Progenitor cell of endocrine pancreas (in vitro differentiated cells): ENCODE measurements at regions not wholly inside any gene's neighbourhood (a gene's known extent, or its start where the extent isn't known, plus 50 kb on each side); places are given as distances from the start of the nearest gene placed in this dataset.
"Not testable (repeated sequence)": the region's sequence is repeated elsewhere in the genome, so short reads cannot be mapped to it uniquely, and the experiment has no call there.

Experiments used
- DNase-seq: peaks from one replicate; pipeline ENCODE4 v3.0.0; 2021; ENCODE audit warnings: low spot score; ENCODE audit not compliant: unreplicated experiment
- H3K27ac Mint-ChIP-seq: 2 replicates; pipeline ENCODE4 v1.8.0; 2021; ENCODE audit warnings: mild to moderate bottlenecking, moderate library complexity, mixed read lengths
- H3K27me3 Mint-ChIP-seq: 2 replicates; pipeline ENCODE4 v1.8.0; 2021; ENCODE audit warnings: mixed read lengths
- H3K36me3 Mint-ChIP-seq: 2 replicates; pipeline ENCODE4 v1.8.0; 2022; ENCODE audit warnings: mixed read lengths; ENCODE audit not compliant: insufficient read depth
- H3K4me1 Mint-ChIP-seq: 2 replicates; pipeline ENCODE4 v1.8.0; 2021; ENCODE audit warnings: low read depth, mixed read lengths
- H3K4me3 Mint-ChIP-seq: 2 replicates; pipeline ENCODE4 v1.8.0; 2021; ENCODE audit warnings: low read depth, mild to moderate bottlenecking, moderate library complexity, mixed read lengths
- H3K9me3 Mint-ChIP-seq: 2 replicates; pipeline ENCODE4 v1.8.0; 2021; ENCODE audit warnings: low read depth, mixed read lengths
- TF ChIP-seq, protein P1 (sequence below): fragments of 200-600 bp; sonication (generic); IDR thresholded peaks from one replicate; pipeline ENCODE4 v1.5.0; 2021; ENCODE audit warnings: antibody characterized with exemption, mild to moderate bottlenecking; ENCODE audit not compliant: unreplicated experiment

GRCh38 chr1:60657926-60658325 lies 424.4 kb upstream of the NFIA start:
- Mint-ChIP-seq H3K4me3 (no peak overlapping the region), H3K4me1 (no peaks in the 10 kb centered on the region), H3K36me3 (no peaks in the 10 kb centered on the region), H3K9me3 (no peaks in the 10 kb centered on the region), H3K27ac (no peak overlapping the region), H3K27me3 (no peaks in the 10 kb centered on the region)
- TF ChIP-seq, protein P1, sequence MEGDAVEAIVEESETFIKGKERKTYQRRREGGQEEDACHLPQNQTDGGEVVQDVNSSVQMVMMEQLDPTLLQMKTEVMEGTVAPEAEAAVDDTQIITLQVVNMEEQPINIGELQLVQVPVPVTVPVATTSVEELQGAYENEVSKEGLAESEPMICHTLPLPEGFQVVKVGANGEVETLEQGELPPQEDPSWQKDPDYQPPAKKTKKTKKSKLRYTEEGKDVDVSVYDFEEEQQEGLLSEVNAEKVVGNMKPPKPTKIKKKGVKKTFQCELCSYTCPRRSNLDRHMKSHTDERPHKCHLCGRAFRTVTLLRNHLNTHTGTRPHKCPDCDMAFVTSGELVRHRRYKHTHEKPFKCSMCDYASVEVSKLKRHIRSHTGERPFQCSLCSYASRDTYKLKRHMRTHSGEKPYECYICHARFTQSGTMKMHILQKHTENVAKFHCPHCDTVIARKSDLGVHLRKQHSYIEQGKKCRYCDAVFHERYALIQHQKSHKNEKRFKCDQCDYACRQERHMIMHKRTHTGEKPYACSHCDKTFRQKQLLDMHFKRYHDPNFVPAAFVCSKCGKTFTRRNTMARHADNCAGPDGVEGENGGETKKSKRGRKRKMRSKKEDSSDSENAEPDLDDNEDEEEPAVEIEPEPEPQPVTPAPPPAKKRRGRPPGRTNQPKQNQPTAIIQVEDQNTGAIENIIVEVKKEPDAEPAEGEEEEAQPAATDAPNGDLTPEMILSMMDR, result no peak
- DNase-seq, result no peak

GRCh38 chr1:60655679-60656355 lies 426.5 kb upstream of the NFIA start:
- Mint-ChIP-seq H3K4me1 (no peaks in the 10 kb centered on the region), H3K27me3 (no peaks in the 10 kb centered on the region), H3K36me3 (no peaks in the 10 kb centered on the region), H3K27ac (no peak overlapping the region), H3K4me3 (no peak overlapping the region), H3K9me3 (no peaks in the 10 kb centered on the region)
- DNase-seq, result no peak
- TF ChIP-seq, protein P1, result no peak

GRCh38 chr1:60640033-60640551 lies 442.3 kb upstream of the NFIA start:
- H3K36me3 Mint-ChIP-seq, H3K9me3 Mint-ChIP-seq, H3K4me1 Mint-ChIP-seq, DNase-seq, H3K27me3 Mint-ChIP-seq, H3K27ac Mint-ChIP-seq: not testable (repeated sequence)
- peak overlapping the region; percentile 50 for H3K4me3 Mint-ChIP-seq

DNA sequence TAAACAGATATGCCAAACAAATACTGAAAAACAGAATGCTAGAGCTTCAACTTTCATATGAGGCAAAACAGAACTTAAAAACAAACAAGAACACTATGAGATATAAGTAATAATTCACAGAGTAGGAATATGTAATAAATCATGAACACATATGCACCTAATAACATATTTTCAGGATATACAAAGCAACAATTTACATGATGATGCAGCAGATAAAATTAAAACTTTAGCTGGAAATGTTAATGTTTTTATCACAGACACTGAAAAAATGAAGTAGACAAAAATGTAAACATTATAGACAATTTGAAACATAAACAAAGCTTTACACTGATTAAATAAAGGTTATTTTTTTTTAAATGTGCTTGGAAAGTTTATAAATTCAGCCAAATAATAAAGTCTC lies 443.1 kb upstream of the NFIA start:
- H3K27me3 Mint-ChIP-seq, result no peaks in the 10 kb centered on the region
- H3K4me3 Mint-ChIP-seq, result no peak overlapping the region
- H3K9me3 Mint-ChIP-seq, result no peaks in the 10 kb centered on the region
- no peaks in the 10 kb centered on the region for H3K4me1 Mint-ChIP-seq
- H3K36me3 Mint-ChIP-seq, result no peaks in the 10 kb centered on the region
- H3K27ac Mint-ChIP-seq, result no peak overlapping the region
- TF ChIP-seq, protein P1, result no peak
- DNase-seq, result no peak

DNA sequence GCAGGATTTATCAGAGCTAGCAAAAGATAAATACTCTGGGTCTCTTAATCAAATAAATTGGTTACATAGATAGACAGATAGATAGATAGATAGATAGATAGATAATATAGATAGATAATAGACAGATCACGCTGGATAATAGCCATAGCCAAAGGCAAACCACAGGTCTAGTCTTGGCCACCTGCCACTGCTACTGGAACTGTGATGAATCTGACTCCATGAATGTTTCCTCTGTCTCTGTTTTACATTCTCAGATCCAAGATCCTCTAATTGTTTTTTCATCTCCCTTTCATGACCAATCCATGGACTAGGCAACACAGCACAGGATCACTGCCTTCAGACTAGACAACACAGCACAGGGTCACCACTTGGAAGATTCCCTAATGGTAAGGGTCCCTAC lies 444.7 kb upstream of the NFIA start:
- Mint-ChIP-seq H3K27me3 (no peaks in the 10 kb centered on the region), H3K27ac (no peak overlapping the region), H3K4me3 (no peak overlapping the region), H3K36me3 (no peaks in the 10 kb centered on the region), H3K4me1 (no peaks in the 10 kb centered on the region), H3K9me3 (no peaks in the 10 kb centered on the region)
- DNase-seq, result no peak
- TF ChIP-seq, protein P1, result no peak

DNA sequence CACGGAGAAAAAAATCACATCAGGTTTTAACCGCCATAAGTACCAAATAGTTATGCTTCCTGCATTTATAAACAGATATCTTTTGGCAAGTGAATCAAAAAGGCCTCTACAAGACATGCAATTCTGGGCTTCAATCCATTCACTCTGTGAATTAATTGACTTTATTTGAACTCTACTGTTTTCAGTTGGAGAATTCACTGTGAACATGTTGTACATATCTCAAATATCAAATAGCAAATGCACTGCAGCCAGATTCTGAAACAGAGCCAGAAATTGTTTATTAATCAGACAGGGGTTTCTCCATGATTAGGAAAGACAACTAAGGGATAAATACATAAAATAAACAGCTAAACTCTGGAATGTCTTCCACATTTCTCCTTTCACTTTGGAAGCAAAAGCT lies 445.4 kb upstream of the NFIA start:
- no peaks in the 10 kb centered on the region for H3K27me3 Mint-ChIP-seq
- no peak overlapping the region for H3K4me3 Mint-ChIP-seq
- no peak overlapping the region for H3K27ac Mint-ChIP-seq
- H3K9me3 Mint-ChIP-seq, result no peaks in the 10 kb centered on the region
- no peaks in the 10 kb centered on the region for H3K36me3 Mint-ChIP-seq
- DNase-seq, result no peak
- TF ChIP-seq, protein P1, result no peak
- no peaks in the 10 kb centered on the region for H3K4me1 Mint-ChIP-seq
